HepG2 (cell line): ENCODE measurements at regions not wholly inside any gene's neighbourhood (a gene's known extent, or its start where the extent isn't known, plus 50 kb on each side); places are given as distances from the start of the nearest gene placed in this dataset.

Experiments used
- FOXK2 ChIP-seq: fragments of 450-650 bp; IDR thresholded peaks from 2 replicates; pipeline ENCODE4 v1.6.1; 2016
- GTF2F1 ChIP-seq: fragments of 150-350 bp; IDR thresholded peaks from 2 replicates; pipeline ENCODE4 v1.6.1; 2014; ENCODE audit warnings: low read length
- ISL2 ChIP-seq: sonication (generic); formaldehyde crosslinking; IDR thresholded peaks from 2 replicates; pipeline ENCODE4 v1.5.0; 2020; ENCODE audit warnings: missing genetic modification reagents
- KAT8 ChIP-seq: IDR thresholded peaks from 2 replicates; pipeline ENCODE4 v1.6.1; 2016; ENCODE audit warnings: missing genetic modification reagents, missing compliant biosample characterization
- MIER3 ChIP-seq: IDR thresholded peaks from 2 replicates; pipeline ENCODE4 v1.6.1; 2016; ENCODE audit warnings: missing compliant biosample characterization, borderline replicate concordance
- NCOA2 ChIP-seq: sonication (generic); formaldehyde crosslinking; IDR thresholded peaks from 2 replicates; pipeline ENCODE4 v1.8.0; 2022; ENCODE audit warnings: inconsistent platforms
- NONO ChIP-seq, 2 experiments: fragments of 450-650 bp in 1 of 2; sonication (generic) in 1 of 2; formaldehyde crosslinking in 1 of 2; IDR thresholded peaks in 1 of 2; conservative IDR thresholded peaks in 1 of 2; 2 replicates each; pipeline versions ENCODE4 v1.6.1 to v1.8.0; 2017 to 2022; ENCODE audit warnings: mild to moderate bottlenecking in 1 of 2, missing genetic modification reagents in 1 of 2, moderate library complexity in 1 of 2
- NRL ChIP-seq: sonication (generic); formaldehyde crosslinking; IDR thresholded peaks from 2 replicates; pipeline ENCODE4 v1.5.0; 2020; ENCODE audit warnings: missing genetic modification reagents, mild to moderate bottlenecking, moderate library complexity, borderline replicate concordance
- ZNF326 ChIP-seq: sonication (generic); formaldehyde crosslinking; IDR thresholded peaks from 2 replicates; pipeline ENCODE4 v1.4.0; 2020; ENCODE audit warnings: missing genetic modification reagents, borderline replicate concordance
- ZNF530 ChIP-seq: sonication (generic); formaldehyde crosslinking; IDR thresholded peaks from 2 replicates; pipeline ENCODE4 v1.5.0; 2020; ENCODE audit warnings: low read depth, mild to moderate bottlenecking, missing genetic modification reagents
- ZNF761 ChIP-seq: sonication (generic); formaldehyde crosslinking; conservative IDR thresholded peaks from 2 replicates; pipeline ENCODE4 v1.4.0; 2020; ENCODE audit warnings: mild to moderate bottlenecking, missing genetic modification reagents
- TF ChIP-seq, protein P1 (sequence below): sonication (generic); formaldehyde crosslinking; IDR thresholded peaks from 2 replicates; pipeline ENCODE4 v1.5.0; 2020; ENCODE audit warnings: mild to moderate bottlenecking, missing genetic modification reagents, borderline replicate concordance
- TF ChIP-seq, protein P2 (sequence below): sonication (generic); formaldehyde crosslinking; IDR thresholded peaks from one replicate; pipeline ENCODE4 v1.5.1; 2020; ENCODE audit warnings: mild to moderate bottlenecking, missing genetic modification reagents; ENCODE audit errors: not compliant biosample characterization

DNA sequence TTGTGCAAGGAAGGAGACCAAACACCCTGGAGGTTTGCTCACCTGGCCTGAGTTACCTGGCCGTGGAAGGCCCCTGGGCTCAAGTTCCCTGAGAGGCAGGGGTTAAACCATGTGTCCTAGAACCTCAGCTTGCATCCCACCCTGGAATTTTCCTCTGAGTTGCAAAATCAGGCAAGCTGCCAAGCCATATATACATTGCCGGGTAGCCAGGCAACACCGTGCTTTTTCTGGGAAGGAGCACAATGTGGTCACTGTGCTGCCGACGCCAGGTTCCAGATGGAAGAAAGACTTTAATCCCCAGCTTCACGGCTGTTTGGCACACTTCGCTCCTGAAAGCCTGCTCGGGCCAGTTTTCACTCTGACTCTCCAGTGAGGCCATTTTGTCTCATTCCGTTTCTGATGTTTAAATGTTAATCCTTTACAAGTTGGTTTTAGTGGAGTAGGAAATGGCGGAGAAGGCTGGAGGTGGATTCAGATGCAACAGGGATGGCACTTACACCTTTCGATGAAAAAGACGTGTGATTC lies 60.1 kb upstream of the PEG3 start (continued):
- TF ChIP-seq ZNF761 (CRISPR knock-in tag) = peak; percentile 70; the same call in 1 of the 2 replicates
- TF ChIP-seq KAT8 = peak; percentile 89; the same call in 1 of the 2 replicates
- TF ChIP-seq, protein P1, sequence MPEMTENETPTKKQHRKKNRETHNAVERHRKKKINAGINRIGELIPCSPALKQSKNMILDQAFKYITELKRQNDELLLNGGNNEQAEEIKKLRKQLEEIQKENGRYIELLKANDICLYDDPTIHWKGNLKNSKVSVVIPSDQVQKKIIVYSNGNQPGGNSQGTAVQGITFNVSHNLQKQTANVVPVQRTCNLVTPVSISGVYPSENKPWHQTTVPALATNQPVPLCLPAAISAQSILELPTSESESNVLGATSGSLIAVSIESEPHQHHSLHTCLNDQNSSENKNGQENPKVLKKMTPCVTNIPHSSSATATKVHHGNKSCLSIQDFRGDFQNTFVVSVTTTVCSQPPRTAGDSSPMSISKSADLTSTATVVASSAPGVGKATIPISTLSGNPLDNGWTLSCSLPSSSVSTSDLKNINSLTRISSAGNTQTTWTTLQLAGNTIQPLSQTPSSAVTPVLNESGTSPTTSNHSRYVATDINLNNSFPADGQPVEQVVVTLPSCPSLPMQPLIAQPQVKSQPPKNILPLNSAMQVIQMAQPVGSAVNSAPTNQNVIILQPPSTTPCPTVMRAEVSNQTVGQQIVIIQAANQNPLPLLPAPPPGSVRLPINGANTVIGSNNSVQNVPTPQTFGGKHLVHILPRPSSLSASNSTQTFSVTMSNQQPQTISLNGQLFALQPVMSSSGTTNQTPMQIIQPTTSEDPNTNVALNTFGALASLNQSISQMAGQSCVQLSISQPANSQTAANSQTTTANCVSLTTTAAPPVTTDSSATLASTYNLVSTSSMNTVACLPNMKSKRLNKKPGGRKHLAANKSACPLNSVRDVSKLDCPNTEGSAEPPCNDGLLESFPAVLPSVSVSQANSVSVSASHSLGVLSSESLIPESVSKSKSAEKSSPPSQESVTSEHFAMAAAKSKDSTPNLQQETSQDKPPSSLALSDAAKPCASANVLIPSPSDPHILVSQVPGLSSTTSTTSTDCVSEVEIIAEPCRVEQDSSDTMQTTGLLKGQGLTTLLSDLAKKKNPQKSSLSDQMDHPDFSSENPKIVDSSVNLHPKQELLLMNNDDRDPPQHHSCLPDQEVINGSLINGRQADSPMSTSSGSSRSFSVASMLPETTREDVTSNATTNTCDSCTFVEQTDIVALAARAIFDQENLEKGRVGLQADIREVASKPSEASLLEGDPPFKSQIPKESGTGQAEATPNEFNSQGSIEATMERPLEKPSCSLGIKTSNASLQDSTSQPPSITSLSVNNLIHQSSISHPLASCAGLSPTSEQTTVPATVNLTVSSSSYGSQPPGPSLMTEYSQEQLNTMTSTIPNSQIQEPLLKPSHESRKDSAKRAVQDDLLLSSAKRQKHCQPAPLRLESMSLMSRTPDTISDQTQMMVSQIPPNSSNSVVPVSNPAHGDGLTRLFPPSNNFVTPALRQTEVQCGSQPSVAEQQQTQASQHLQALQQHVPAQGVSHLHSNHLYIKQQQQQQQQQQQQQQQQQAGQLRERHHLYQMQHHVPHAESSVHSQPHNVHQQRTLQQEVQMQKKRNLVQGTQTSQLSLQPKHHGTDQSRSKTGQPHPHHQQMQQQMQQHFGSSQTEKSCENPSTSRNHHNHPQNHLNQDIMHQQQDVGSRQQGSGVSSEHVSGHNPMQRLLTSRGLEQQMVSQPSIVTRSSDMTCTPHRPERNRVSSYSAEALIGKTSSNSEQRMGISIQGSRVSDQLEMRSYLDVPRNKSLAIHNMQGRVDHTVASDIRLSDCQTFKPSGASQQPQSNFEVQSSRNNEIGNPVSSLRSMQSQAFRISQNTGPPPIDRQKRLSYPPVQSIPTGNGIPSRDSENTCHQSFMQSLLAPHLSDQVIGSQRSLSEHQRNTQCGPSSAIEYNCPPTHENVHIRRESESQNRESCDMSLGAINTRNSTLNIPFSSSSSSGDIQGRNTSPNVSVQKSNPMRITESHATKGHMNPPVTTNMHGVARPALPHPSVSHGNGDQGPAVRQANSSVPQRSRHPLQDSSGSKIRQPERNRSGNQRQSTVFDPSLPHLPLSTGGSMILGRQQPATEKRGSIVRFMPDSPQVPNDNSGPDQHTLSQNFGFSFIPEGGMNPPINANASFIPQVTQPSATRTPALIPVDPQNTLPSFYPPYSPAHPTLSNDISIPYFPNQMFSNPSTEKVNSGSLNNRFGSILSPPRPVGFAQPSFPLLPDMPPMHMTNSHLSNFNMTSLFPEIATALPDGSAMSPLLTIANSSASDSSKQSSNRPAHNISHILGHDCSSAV = no peak
- no peak for TF ChIP-seq NONO (IDR thresholded peaks at IDR 0.05)
- peak; percentile 93 for TF ChIP-seq NONO (CRISPR knock-in tag; conservative IDR thresholded peaks at IDR 0.05)
- peak; percentile 96 for TF ChIP-seq ISL2 (CRISPR knock-in tag)
- TF ChIP-seq NCOA2 (CRISPR knock-in tag) = peak; percentile 100
- no peak; the same call in 1 of the 2 replicates for TF ChIP-seq GTF2F1
- no peak for TF ChIP-seq ZNF530 (CRISPR knock-in tag)
- TF ChIP-seq, protein P2, sequence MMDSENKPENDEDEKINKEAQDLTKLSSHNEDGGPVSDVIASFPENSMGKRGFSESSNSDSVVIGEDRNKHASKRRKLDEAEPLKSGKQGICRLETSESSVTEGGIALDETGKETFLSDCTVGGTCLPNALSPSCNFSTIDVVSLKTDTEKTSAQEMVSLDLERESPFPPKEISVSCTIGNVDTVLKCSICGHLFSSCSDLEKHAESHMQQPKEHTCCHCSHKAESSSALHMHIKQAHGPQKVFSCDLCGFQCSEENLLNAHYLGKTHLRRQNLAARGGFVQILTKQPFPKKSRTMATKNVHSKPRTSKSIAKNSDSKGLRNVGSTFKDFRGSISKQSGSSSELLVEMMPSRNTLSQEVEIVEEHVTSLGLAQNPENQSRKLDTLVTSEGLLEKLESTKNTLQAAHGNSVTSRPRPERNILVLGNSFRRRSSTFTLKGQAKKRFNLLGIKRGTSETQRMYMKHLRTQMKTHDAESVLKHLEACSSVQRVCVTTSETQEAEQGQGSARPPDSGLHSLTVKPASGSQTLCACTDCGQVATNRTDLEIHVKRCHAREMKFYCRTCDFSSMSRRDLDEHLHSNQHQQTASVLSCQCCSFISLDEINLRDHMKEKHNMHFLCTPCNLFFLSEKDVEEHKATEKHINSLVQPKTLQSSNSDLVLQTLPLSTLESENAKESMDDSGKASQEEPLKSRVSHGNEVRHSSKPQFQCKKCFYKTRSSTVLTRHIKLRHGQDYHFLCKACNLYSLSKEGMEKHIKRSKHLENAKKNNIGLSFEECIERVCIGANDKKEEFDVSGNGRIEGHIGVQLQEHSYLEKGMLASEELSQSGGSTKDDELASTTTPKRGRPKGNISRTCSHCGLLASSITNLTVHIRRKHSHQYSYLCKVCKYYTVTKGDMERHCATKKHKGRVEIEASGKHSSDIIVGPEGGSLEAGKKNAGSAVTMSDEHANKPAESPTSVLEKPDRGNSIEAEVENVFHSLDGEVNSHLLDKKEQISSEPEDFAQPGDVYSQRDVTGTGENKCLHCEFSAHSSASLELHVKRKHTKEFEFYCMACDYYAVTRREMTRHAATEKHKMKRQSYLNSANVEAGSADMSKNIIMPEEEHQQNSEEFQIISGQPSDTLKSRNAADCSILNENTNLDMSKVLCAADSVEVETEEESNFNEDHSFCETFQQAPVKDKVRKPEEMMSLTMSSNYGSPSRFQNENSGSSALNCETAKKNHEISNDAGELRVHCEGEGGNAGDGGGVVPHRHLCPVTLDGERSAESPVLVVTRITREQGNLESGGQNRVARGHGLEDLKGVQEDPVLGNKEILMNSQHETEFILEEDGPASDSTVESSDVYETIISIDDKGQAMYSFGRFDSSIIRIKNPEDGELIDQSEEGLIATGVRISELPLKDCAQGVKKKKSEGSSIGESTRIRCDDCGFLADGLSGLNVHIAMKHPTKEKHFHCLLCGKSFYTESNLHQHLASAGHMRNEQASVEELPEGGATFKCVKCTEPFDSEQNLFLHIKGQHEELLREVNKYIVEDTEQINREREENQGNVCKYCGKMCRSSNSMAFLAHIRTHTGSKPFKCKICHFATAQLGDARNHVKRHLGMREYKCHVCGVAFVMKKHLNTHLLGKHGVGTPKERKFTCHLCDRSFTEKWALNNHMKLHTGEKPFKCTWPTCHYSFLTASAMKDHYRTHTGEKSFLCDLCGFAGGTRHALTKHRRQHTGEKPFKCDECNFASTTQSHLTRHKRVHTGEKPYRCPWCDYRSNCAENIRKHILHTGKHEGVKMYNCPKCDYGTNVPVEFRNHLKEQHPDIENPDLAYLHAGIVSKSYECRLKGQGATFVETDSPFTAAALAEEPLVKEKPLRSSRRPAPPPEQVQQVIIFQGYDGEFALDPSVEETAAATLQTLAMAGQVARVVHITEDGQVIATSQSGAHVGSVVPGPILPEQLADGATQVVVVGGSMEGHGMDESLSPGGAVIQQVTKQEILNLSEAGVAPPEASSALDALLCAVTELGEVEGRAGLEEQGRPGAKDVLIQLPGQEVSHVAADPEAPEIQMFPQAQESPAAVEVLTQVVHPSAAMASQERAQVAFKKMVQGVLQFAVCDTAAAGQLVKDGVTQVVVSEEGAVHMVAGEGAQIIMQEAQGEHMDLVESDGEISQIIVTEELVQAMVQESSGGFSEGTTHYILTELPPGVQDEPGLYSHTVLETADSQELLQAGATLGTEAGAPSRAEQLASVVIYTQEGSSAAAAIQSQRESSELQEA = peak; percentile 69
- TF ChIP-seq ZNF326 = no peak; the same call in 1 of the 2 replicates
- peak; percentile 77; the same call in 1 of the 2 replicates for TF ChIP-seq NRL
- TF ChIP-seq MIER3 = peak; percentile 97
- TF ChIP-seq FOXK2 = 0 out of 2 replicates have a peak, but pooled peaks have one; percentile 26
